ENCODE measurements at regions not wholly inside any gene's neighbourhood (a gene's known extent, or its start where the extent isn't known, plus 50 kb on each side); places are given as distances from the start of the nearest gene placed in this dataset.
"Not testable (repeated sequence)": the region's sequence is repeated elsewhere in the genome, so short reads cannot be mapped to it uniquely, and the experiment has no call there.

- no peak for DNase-seq
Measured at GRCh38 chr5:51034222-51034901, 348.9 kb upstream of the ISL1 start.

- DNase-seq, result no peak
Measured at GRCh38 chr5:51039424-51040329, 343.6 kb upstream of the ISL1 start.

- no peak for DNase-seq
Measured at GRCh38 chr5:51043745-51044144, 339.5 kb upstream of the ISL1 start.

GRCh38 chr5:51047369-51047768 is 335.9 kb upstream of the ISL1 start:
- DNase-seq, result no peak

GRCh38 chr5:51053361-51053760 is 329.9 kb upstream of the ISL1 start:
- no peak for DNase-seq

DNA sequence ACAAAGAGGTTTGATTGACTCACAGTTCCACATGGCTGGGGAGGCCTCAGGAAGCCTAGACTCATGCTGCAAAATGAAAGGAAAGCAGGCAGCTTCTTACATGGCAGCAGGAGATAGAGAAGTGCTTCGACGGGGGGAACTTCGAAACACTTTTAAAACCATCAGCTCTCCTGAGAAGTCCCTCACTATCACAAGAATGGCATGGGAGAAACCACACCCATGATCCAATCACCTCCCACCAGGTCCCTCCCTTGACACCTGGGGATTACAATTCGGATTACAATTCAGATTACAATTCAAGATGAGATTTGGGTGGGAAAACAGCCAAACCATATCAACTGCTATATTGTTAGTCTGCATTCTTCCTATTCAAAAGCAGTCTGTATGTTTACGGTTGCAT is 322.3 kb upstream of the ISL1 start:
- DNase-seq, result no peak

DNA sequence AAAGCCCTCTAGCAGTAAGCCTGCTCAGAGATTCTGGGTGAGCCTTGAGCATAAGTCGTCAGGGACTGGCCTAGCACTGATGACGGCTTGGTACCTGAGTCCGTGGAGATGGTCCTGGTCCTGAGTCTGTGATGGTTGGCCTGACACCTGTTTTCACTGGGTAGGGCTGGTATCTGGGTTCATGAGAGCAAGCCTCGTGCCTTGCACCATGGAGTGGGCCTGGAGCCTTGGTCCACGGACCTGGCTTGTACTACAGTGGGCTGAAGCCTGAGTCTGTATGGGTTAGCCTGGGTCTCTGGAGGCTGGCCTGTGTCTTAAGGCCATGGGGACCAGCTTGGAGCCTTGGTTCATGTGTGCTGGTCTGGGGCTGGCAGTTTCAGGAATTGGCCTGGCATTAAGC is 310.3 kb upstream of the ISL1 start:
- no peak for DNase-seq

- no peak for DNase-seq
Measured at GRCh38 chr5:51082741-51083140, 300.5 kb upstream of the ISL1 start.

DNA sequence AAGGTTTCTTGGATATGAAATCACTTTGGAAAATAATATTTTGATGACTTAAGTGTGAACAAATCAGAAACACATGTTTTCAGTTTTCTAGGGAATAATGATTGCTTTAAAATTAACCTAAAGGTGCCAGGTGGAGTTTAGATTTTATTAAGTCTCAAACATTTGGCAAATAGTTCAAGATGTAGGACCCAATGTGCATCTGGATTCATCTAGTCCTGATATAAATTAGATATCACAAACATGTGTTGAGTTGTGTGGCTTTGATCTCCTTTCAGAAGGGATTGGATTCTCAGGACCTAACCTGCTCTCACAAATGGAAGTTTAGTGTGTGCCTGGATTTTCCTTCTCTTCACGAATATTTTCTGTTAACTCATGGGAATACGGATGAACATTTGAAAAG is 291.4 kb upstream of the ISL1 start:
- no peak for DNase-seq

GRCh38 chr5:51095486-51095885 is 287.8 kb upstream of the ISL1 start:
- DNase-seq, result no peak

- no peak for DNase-seq
Measured at GRCh38 chr5:51096859-51097258, 286.4 kb upstream of the ISL1 start.

DNA sequence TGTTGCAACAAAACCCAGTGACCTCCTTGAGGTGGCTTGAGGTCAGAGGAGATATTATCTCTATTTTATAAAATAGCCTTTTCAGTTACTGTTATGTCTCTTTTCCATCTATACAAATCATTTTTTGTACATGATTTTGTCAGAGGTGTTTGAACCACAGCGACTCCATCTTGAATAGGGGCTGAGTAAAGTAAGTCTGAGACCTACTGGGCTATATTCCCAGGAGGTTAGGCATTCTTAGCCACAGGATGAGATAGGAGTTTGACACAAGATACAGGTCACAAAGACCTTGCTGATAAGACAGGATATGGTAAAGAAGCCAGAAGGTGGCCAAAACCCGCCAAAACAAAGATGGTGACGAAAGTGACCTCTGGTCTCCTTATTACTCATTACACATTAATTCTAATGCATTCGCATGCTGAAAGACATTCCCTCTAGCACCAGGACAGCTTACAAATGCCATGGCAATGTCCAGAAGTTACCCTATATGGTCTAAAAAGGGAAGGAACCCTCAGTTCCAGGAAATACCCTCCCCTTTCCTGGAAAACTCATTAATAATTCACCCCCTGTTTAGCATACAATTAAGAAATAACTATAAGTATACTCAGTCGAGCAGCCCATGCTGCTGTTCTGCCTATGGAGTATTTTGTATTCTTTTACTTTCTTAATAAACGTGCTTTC is 283.9 kb upstream of the ISL1 start:
- DNase-seq, result no peak

GRCh38 chr5:51104556-51104955 is 278.7 kb upstream of the ISL1 start:
- DNase-seq, result no peak

GRCh38 chr5:51109786-51110410 is 273.4 kb upstream of the ISL1 start:
- DNase-seq, result no peak

- no peak for DNase-seq
Measured at GRCh38 chr5:51131266-51131665, 252.0 kb upstream of the ISL1 start.

GRCh38 chr5:51138164-51138563 is 245.1 kb upstream of the ISL1 start:
- no peak for DNase-seq

GRCh38 chr5:51148437-51148836 is 234.8 kb upstream of the ISL1 start:
- no peak for DNase-seq

DNA sequence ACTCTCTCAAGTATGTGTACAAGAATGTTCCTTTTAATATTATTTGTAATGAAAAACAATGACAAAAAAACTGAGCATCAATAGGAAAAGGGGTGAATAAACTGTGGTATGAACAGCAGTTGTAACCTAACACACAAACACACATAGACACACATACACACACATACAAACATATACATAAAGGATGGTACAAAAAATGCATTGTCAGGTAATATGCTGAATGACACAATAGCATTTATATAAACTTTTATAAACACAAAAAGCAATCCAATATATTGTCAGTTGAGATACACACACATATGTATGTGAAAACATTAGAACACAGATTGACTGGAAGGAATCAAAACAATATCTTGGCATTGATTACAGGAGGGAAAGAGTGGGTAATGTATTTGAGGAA is 227.0 kb upstream of the ISL1 start:
- no peak for DNase-seq

DNA sequence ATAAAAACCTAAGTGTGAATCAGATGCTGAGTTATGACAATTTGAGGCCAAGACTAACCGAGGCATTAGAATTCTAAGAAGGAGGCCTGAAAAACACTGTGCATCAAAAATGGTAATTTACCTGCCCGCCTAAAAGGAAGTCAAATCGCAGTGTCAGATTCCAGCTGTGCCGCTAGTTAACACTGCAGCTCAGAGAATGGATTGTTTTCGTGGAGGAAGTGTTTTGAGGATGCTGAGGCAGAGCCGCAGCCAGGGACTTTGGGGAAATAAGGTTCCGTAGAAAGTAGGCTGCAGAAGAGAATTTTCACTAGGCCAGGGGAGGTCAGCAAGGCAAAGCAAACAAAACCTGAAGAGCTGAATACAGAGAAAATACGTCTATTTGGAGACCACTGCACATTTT is 226.4 kb upstream of the ISL1 start:
- DNase-seq, result no peak

GRCh38 chr5:51159164-51159563 is 224.1 kb upstream of the ISL1 start:
- DNase-seq, result no peak

DNA sequence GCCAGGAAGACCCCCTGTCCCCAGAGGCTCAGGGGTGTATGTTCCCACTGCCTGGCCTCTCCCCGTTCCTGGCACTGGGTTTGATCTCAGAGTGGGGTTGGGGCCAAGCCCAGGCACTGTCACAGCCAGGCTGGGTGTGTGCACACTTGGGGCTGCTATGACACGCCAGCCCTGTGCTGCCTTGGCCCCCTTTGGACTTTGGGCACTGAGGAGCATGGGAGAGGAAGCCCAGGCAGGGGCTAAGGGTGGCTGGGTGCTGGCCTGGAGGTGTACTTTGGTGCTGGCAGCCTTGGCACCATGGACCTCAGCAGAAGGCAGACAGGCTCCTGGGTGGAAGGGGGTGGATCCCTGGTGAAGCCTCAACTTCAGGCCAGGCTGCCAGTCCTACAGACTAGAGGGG is 223.6 kb upstream of the ISL1 start:
- DNase-seq, result no peak

DNA sequence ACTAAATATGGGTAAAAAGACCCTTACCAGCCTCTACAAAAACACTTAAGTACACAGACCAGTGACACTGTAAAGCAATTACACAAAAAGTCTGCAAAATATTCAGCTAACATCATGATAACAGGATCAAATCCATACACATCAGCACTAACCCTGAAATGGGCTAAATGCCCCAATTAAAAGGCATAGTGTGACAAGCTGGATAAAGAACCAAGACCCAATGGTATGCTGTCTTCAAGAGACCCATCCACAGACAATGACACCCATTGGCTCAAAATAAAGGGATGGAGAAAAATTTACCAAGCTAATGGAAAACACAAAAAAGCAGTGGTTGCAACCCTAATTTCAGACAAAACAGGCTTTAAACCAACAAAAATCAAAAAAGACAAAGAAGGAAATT is 221.0 kb upstream of the ISL1 start:
- DNase-seq, result no peak

GRCh38 chr5:51165621-51166020 is 217.6 kb upstream of the ISL1 start:
- not testable (repeated sequence) for DNase-seq
